Stimulated activated CD8-positive, alpha-beta memory T cell treated with anti-CD3 and anti-CD28 coated beads, Interleukin-12 subunit alpha, Interleukin-12 subunit beta, amount 100 ng/mL, for 24 hours (primary cell): ENCODE measurements at regions not wholly inside any gene's neighbourhood (a gene's known extent, or its start where the extent isn't known, plus 50 kb on each side); places are given as distances from the start of the nearest gene placed in this dataset.
"Not testable (repeated sequence)": the region's sequence is repeated elsewhere in the genome, so short reads cannot be mapped to it uniquely, and the experiment has no call there.

Source experiments
- DNase-seq: peaks from one replicate; pipeline ENCODE4 v3.0.0-alpha.2; 2020; ENCODE audit errors: extremely low read depth

DNA sequence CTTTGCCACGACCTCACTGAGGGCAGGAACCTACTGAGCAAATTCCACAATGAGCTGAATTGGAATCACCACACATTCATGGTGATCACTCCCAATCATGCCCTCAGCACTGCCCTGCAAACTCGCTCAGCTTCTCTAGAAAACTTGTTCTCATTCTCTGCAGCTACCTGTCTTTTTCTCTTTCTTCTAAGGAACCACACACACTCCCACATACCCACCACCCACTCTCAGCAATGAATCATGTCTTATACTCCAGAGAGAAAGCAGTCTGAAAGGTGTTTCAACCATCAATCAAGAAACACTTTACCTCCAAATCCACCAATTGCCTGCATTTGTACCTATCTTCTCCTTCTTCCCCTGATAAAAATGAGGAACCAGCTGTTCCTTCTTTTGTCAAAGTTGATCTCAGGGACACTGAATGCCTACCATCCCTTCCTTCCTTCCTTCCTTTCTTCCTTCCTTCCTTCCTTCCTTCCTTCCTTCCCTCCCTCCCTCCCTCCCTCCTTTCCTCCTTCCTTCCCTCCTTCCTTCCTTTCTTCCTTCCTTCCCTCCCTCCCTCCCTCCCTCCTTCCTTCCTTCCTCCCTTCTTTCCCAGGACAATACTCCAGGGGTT, 84.6 kb upstream of the SGK1 start:
- DNase-seq: no peak

GRCh38 chr6:134400941-134401340, 83.0 kb upstream of the SGK1 start:
- DNase-seq: no peak

- DNase-seq: no peak
Observed at GRCh38 chr6:134398453-134398852, 80.5 kb upstream of the SGK1 start.

GRCh38 chr6:134397676-134398075, 79.8 kb upstream of the SGK1 start:
- DNase-seq: no peak

DNA sequence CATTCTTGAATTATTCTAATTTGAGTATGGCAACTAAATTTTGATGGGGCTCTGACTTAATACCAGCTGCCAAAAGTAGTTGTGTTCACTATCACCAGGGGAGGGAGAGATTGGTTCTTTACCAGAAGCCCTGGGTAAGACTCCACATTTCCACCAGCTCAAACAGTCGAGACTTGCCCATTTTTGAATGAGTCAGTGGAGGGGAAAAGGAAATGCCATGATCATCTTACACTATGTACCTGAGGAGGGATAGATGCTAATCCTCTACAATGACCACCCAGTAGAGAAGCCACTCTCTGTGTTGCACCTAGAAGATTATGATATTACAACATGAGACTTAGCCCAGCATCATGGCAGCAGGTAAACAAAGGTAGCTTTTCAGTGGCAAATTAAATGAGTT, 77.0 kb upstream of the SGK1 start:
- DNase-seq: no peak

DNA sequence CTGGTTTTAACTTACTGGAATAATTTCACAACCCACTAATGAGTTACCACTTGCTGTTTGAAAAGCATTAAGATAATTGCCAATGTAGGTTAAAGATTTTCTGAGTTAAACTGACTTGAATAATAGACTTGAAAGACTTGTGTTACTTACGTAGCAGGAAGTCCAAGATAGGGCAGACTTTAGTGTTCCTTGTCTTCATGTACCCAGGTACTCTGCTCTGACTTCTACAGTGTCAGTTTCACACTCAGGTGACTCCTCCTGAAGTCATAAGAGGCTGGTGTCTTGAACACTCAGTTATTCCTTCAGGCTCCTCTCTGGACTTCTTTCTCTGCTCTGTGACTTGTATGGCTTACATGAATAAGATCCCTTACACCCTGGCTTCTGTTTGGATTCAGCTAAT, 76.3 kb upstream of the SGK1 start:
- DNase-seq: no peak

DNA sequence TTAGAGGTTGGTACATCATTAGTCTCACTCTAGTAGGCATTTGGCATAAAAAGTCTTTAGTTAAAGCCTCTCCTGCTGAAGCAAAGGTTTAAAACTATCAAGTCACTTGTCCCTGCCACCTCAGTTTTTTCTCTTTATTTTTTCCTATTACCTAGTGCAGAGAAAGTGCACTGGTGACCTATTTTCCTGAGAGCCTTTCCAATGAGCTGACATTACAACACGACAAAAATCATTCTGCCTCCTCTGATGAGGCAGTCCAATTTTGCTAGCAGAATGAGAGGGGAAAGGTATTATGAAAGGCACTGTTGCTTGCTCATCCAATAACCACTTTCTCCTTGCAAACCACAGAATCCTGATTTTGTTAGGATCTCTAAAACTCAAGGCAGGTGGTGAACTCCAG, 73.3 kb upstream of the SGK1 start:
- DNase-seq: no peak

GRCh38 chr6:134389658-134390057, 71.7 kb upstream of the SGK1 start:
- no peak for DNase-seq

GRCh38 chr6:134389129-134389528, 71.2 kb upstream of the SGK1 start:
- DNase-seq: no peak

DNA sequence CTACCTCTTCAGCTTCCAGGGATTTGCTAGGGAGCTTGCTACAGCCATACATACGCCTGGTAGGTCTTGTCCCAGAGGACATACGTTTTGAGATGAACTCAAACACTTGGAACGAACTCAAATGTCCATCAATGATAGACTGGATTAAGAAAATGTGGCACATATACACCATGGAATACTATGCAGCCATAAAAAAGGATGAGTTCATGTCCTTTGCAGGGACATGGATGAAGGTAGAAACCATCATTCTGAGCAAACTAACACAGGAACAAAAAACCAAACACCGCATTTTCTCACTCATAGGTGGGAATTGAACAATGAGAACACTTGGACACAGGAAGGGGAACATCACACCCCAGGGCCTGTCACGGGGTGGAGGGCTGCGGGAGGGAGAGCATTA, 68.6 kb upstream of the SGK1 start:
- DNase-seq: not testable (repeated sequence)

- no peak for DNase-seq
Observed at GRCh38 chr6:134381959-134382358, 64.0 kb upstream of the SGK1 start.

DNA sequence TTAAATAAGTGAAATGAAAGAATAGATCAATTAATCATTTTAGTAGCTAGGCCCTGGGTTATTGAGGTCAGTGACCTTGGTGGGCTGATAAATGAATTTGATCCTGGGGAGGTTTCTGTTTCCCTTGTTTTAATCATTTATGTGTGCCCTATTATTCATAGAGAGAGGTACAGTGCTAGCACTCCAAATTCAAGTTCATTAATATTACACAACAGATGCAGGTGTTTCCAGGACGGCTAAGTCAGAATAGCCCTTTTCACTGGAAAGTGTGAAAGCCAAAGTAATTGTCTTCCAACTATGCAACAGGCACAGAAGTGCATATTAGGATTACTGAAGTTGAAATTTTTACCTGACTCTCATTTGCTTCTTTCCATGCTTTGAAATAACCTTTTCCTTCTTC, 61.7 kb upstream of the SGK1 start:
- DNase-seq: no peak

- DNase-seq: no peak
Observed at GRCh38 chr6:134379076-134379475, 61.2 kb upstream of the SGK1 start.

DNA sequence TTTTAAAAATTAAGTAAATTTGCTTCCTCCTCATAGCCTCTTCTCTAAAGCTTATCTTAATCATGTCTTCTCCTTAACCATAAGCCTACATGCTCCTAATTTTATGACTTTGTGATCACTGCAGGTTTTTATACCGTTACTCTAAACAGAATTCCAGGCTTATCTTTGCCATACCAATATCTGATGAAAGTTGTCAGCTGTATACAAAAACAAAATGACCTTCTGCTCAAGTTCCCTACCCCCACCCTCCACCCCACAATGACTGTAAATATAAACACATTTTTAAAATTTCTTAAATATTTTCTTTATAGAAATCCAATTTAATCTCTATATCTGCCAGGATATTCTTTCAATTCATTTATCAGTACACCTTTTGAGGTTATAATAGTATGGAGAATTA, 60.5 kb upstream of the SGK1 start:
- DNase-seq: no peak

GRCh38 chr6:134376785-134377184, 58.9 kb upstream of the SGK1 start:
- no peak for DNase-seq

GRCh38 chr6:134375220-134375580, 57.3 kb upstream of the SGK1 start:
- DNase-seq: no peak

GRCh38 chr6:134374491-134375219, 56.7 kb upstream of the SGK1 start:
- no peak for DNase-seq

DNA sequence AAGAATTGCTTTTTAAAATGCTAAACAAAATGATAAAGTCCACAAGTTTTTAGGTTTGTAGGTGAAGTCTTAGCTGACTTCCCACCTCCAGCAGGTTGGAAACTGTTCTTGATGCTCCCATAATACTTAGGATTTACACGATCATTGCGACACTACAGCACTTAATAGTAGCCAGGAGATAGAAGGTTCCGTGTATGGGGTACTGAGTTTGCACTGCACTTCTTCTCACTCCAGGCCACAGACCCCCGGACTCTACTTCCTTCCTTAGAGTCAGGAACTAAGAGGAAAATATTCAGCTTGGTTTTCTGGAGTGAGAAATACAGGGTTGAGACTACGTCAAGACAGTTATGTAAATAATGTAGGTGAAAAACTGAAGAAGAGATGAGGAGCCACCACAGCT, 56.1 kb upstream of the SGK1 start:
- DNase-seq: no peak

DNA sequence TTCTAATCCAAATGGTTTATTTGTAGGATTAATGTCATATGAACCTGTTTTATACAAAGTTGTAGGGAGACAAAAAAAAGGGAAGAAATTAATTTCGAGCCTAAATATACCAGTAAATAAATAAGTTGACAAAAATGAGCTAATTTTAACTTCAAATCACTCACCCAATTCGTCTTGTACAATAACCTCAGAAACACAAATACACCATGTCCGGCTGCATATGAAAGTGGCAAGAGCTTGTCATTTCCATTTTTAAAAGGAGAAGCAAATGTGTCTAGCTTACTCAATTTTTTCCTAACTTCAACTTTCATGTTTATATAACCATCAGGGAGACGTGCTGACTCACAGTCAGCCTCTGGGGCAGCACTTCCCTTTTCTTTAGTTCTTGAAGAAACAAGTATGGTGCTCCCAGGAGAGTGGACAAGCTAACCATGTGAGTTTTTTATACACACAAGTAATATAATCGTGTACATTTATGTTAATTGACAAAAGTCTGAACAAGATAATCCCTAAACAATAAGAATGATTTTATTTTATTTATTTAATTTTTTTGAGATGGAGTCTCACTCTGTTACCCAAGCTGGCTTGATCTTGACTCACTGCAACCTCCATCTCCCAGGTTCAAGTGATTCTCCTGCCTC, 55.5 kb upstream of the SGK1 start:
- DNase-seq: no peak

DNA sequence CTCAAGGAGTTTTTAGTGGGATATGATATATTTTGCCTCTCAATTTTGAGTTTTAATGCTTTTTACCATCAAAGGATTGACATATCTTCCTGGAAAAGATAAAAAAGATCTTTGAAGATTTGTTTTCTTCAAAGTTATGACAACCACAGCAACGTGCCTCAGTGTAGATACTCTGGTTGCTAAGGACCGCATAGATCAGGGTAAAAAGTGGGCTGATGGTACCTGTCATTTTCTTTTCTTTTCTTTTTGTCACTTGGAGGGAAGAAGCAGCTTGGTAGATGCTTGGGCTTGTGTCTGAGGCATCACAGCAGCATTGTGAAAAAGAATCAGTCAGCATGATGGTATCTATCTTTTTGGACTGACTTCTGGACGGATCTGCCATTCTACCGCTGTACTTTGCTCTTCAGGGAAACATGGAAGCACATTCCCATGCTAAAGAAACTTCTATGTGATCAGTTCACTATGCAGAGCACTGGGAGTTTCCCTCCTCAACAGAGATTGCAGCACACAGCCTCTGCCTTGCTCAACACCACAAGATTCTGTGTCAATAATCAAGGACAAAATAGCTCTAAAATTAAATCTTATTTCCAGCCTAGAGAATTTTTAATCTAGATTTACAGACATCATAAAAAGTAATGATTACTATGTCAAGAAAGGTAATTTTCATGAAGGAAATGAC, 54.8 kb upstream of the SGK1 start:
- DNase-seq: no peak

DNA sequence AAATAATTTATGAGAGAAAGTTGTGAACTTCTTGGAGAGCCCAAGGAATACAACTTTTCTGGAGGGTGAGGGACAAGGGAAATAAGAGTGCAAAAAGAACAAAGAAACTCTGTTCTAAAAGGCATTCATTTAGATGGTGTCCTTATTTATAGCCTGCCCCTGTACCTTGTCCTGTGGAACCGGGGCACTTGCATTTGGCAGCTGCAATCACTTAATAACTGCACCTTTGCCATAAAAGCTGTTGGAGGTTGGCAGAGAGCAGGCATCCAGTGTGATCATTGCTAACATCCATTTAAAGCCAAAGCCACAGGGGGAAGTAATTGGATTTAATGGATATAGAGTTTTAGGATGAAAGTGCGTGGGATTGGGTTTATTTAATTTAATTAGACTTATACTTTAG, 50.8 kb upstream of the SGK1 start:
- no peak for DNase-seq
